ENCODE measurements at regions not wholly inside any gene's neighbourhood (a gene's known extent, or its start where the extent isn't known, plus 50 kb on each side); places are given as distances from the start of the nearest gene placed in this dataset.

DNA sequence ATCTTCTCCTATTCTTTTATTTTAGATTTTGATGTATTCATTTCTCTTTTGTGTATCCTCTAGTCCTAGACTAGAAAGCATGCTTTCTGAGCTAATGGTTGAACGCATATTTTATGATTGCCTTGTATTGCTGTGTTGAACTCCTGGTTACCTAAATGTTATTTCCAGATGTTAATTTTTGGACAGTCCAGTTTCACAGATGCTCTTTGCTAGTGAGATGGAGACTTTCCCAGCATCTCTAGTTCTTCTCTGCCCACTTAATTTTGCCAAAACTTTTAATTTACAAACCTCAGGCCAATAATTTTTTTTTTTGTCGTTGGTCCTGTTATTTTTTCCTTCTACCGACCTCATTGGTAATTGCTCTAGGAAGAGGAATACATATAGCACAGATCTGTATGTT lies 153.2 kb downstream of the HAUS1 start:
- Histone ChIP-seq H3K27me3 (replicated peaks; ENCODE audit: insufficient read depth, low read length) (no peaks in the 10 kb centered on the region), H3F3A (ENCODE audit: insufficient read depth, low read length) (no peaks in the 10 kb centered on the region), H3K36me3 (replicated peaks; ENCODE audit: insufficient read depth, low read length) (no peaks in the 10 kb centered on the region), H2AFZ (ENCODE audit: low read length) (no peak overlapping the region), H3K9me2 (replicated peaks; ENCODE audit: insufficient read depth, low read length) (no peaks in the 10 kb centered on the region), H3K4me1 (ENCODE audit: low read length) (peaks cover 3% of the 10 kb centered on the region; the same call in 1 of the 2 replicates), H3K27ac (ENCODE audit: low read length) (no peak overlapping the region), H3K9me3 (replicated peaks; ENCODE audit: insufficient read depth, low read length) (no peaks in the 10 kb centered on the region), H3K4me2 (ENCODE audit: low read depth, low read length) (no peak overlapping the region), H4K20me1 (ENCODE audit: insufficient read depth, low read length) (no peaks in the 10 kb centered on the region), H3K79me2 (ENCODE audit: low read length) (peaks cover 85% of the 10 kb centered on the region), H3K9ac (ENCODE audit: low read length) (no peak overlapping the region), H3K4me3 (ENCODE audit: low read length) (no peak overlapping the region)
- no peak for TF ChIP-seq EZH2 (optimal IDR thresholded peaks at IDR 0.05; ENCODE audit: low read depth, low read length)
- no peak for TF ChIP-seq EZH2phosphoT487 (IDR thresholded peaks at IDR 0.05; ENCODE audit: low read length)
- no peak for TF ChIP-seq CTCF (IDR thresholded peaks at IDR 0.05; ENCODE audit: low read length)
- no peak for DNase-seq

DNA sequence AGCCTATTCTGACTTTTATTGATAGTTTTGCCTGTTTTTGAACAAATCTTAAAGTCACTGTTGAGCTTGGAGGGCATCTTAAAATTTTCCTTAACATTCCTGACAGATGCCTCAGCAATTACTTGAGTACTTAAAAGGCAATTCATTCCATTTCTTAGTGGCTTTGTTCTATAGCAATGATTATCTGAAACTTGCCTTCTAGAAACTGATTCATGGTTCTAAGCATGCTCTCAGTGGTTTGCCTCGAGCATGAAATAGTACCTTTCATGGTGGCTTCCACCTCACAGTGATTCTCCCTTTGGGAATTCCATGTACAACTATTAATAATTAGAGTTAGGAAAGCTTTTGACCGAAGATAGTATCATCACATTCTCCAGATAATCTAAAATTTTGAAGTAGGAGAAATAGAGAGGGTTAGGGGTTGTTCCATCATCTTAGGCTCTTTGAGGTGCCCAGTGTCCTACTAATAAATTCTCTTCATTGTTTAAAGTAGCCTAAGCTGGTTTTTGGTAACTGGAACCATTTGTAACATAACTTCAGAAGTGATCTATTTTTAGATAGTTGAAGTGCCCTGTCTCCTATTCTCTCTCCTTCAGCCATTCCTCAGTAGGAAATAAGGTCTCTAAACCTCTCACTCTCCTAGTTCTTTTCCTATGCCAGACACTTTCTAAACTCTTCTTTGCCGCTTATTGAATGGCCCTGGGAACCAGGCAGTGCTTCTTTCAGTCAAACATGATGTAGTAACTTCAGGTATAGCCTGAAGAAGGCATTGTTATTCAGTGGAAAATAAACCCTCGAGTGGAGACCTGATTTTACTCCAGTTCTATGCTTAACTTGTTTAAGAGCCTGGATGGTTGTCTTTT lies 156.1 kb downstream of the HAUS1 start:
- no peaks in the 10 kb centered on the region for H3F3A ChIP-seq (ENCODE audit: insufficient read depth, low read length)
- H3K4me2 ChIP-seq (ENCODE audit: low read depth, low read length): no peak overlapping the region
- H3K4me1 ChIP-seq (ENCODE audit: low read length): peaks cover 3% of the 10 kb centered on the region; the same call in 1 of the 2 replicates
- H3K9me3 ChIP-seq (replicated peaks; ENCODE audit: insufficient read depth, low read length): no peaks in the 10 kb centered on the region
- DNase-seq: no peak
- TF ChIP-seq EZH2phosphoT487 (IDR thresholded peaks at IDR 0.05; ENCODE audit: low read length) (no peak), CTCF (IDR thresholded peaks at IDR 0.05; ENCODE audit: low read length) (no peak), EZH2 (optimal IDR thresholded peaks at IDR 0.05; ENCODE audit: low read depth, low read length) (no peak)
- H3K4me3 ChIP-seq (ENCODE audit: low read length): no peak overlapping the region
- H3K79me2 ChIP-seq (ENCODE audit: low read length): peaks cover 67% of the 10 kb centered on the region
- no peak overlapping the region for H3K9ac ChIP-seq (ENCODE audit: low read length)
- no peaks in the 10 kb centered on the region; the same call in 1 of the 2 replicates for H3K36me3 ChIP-seq (replicated peaks; ENCODE audit: insufficient read depth, low read length)
- no peak overlapping the region for H3K27ac ChIP-seq (ENCODE audit: low read length)
- no peaks in the 10 kb centered on the region for H3K9me2 ChIP-seq (replicated peaks; ENCODE audit: insufficient read depth, low read length)
- H2AFZ ChIP-seq (ENCODE audit: low read length): no peak overlapping the region
- H3K27me3 ChIP-seq (replicated peaks; ENCODE audit: insufficient read depth, low read length): no peaks in the 10 kb centered on the region
- no peaks in the 10 kb centered on the region for H4K20me1 ChIP-seq (ENCODE audit: insufficient read depth, low read length)

- Histone ChIP-seq H4K20me1 (ENCODE audit: insufficient read depth, low read length) (no peaks in the 10 kb centered on the region), H3K4me1 (ENCODE audit: low read length) (peaks cover 3% of the 10 kb centered on the region; the same call in 1 of the 2 replicates), H3K4me2 (ENCODE audit: low read depth, low read length) (no peak overlapping the region), H3K4me3 (ENCODE audit: low read length) (no peak overlapping the region), H3K9me3 (replicated peaks; ENCODE audit: insufficient read depth, low read length) (no peaks in the 10 kb centered on the region), H3F3A (ENCODE audit: insufficient read depth, low read length) (no peaks in the 10 kb centered on the region), H3K27me3 (replicated peaks; ENCODE audit: insufficient read depth, low read length) (no peaks in the 10 kb centered on the region), H3K9me2 (replicated peaks; ENCODE audit: insufficient read depth, low read length) (no peaks in the 10 kb centered on the region), H2AFZ (ENCODE audit: low read length) (no peak overlapping the region), H3K36me3 (replicated peaks; ENCODE audit: insufficient read depth, low read length) (no peaks in the 10 kb centered on the region; the same call in 1 of the 2 replicates), H3K27ac (ENCODE audit: low read length) (no peak overlapping the region), H3K9ac (ENCODE audit: low read length) (no peak overlapping the region), H3K79me2 (ENCODE audit: low read length) (peaks cover 66% of the 10 kb centered on the region)
- no peak for DNase-seq
- TF ChIP-seq EZH2phosphoT487 (IDR thresholded peaks at IDR 0.05; ENCODE audit: low read length): no peak
- no peak for TF ChIP-seq CTCF (IDR thresholded peaks at IDR 0.05; ENCODE audit: low read length)
- TF ChIP-seq EZH2 (optimal IDR thresholded peaks at IDR 0.05; ENCODE audit: low read depth, low read length): no peak
Measured at GRCh38 chr18:46260879-46261143, 156.6 kb downstream of the HAUS1 start.

Measured in MM.1S (cell line).